Right renal pelvis (tissue), 4 donors: ENCODE measurements at regions not wholly inside any gene's neighbourhood (a gene's known extent, or its start where the extent isn't known, plus 50 kb on each side); places are given as distances from the start of the nearest gene placed in this dataset.
"Not testable (repeated sequence)": the region's sequence is repeated elsewhere in the genome, so short reads cannot be mapped to it uniquely, and the experiment has no call there.

Experiments
- DNase-seq, 4 donors: peaks; one replicate each; pipeline ENCODE4 v3.0.0-alpha.2; 2013; ENCODE audit warnings: low read depth in 4 of 4, low spot score in 3 of 4, missing footprints in 1 of 4

- DNase-seq: not testable (repeated sequence)
Measured at GRCh38 chr21:10022745-10023144, 498.6 kb upstream of the TPTE start.
